AG10803 (cell line): ENCODE measurements at regions not wholly inside any gene's neighbourhood (a gene's known extent, or its start where the extent isn't known, plus 50 kb on each side); places are given as distances from the start of the nearest gene placed in this dataset.

ENCODE experiments used
- DNase-seq: peaks from one replicate; pipeline ENCODE4 v3.0.0; 2010; ENCODE audit warnings: low read depth
- H3K4me3 ChIP-seq: 2 replicates; pipeline ENCODE4 v1.5.1; 2011; ENCODE audit warnings: mild to moderate bottlenecking, low read length, control low read depth
- CTCF ChIP-seq: conservative IDR thresholded peaks from 2 replicates; pipeline ENCODE4 v1.5.1; 2011; ENCODE audit warnings: mild to moderate bottlenecking, low read length, control low read depth, inconsistent platforms

GRCh38 chr9:71632776-71633175, 135.5 kb downstream of the CEMIP2 start:
- DNase-seq = no peak
- no peak for TF ChIP-seq CTCF
- H3K4me3 ChIP-seq = no peak overlapping the region

- H3K4me3 ChIP-seq = no peak overlapping the region
- TF ChIP-seq CTCF = no peak
- no peak for DNase-seq
Measured at GRCh38 chr9:71630377-71630995, 137.8 kb downstream of the CEMIP2 start.

- no peak for TF ChIP-seq CTCF
- H3K4me3 ChIP-seq = no peak overlapping the region
- no peak for DNase-seq
Measured at GRCh38 chr9:71629578-71630215, 138.6 kb downstream of the CEMIP2 start.

- TF ChIP-seq CTCF = peak; percentile 59
- H3K4me3 ChIP-seq = no peak overlapping the region
- DNase-seq = peak; percentile 13
Measured at GRCh38 chr9:71628247-71628646, 140.1 kb downstream of the CEMIP2 start.

GRCh38 chr9:71627537-71627936, 140.8 kb downstream of the CEMIP2 start:
- H3K4me3 ChIP-seq = no peak overlapping the region
- no peak for DNase-seq
- no peak for TF ChIP-seq CTCF

GRCh38 chr9:71626395-71626794, 141.9 kb downstream of the CEMIP2 start:
- DNase-seq = no peak
- H3K4me3 ChIP-seq = no peak overlapping the region
- TF ChIP-seq CTCF = no peak

- DNase-seq = no peak
- no peak overlapping the region for H3K4me3 ChIP-seq
- TF ChIP-seq CTCF = no peak
Measured at GRCh38 chr9:71624728-71625127, 143.6 kb downstream of the CEMIP2 start.
